Hippocampal formation (tissue), 2 donors: ENCODE measurements at regions not wholly inside any gene's neighbourhood (a gene's known extent, or its start where the extent isn't known, plus 50 kb on each side); places are given as distances from the start of the nearest gene placed in this dataset.
"Not testable (repeated sequence)": the region's sequence is repeated elsewhere in the genome, so short reads cannot be mapped to it uniquely, and the experiment has no call there.

Source experiments
- DNase-seq, 2 donors: peaks; one replicate each; lab custom pipeline; 2025; lab: John Stamatoyannopoulos, UW

DNA sequence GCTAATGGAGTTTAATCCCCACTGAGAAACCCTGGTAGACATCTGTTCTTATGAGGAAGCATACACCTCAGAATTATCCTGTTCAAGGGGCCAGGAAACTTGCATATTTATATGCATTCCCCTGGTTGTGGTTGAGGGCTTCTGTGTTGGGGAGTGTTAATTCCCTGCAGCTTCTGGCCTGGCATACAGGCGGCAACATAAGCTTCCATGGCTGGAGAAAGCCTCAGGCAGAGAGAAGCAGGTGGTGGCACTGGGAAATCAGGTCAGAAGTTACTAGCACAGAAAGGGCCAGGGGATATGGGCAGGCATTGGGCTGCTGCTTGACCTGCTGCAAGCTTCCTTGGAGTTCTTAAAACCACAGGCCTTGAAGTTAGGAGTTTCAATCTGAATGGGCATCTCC lies 166.1 kb upstream of the SEMA6A start:
- no peak for DNase-seq

DNA sequence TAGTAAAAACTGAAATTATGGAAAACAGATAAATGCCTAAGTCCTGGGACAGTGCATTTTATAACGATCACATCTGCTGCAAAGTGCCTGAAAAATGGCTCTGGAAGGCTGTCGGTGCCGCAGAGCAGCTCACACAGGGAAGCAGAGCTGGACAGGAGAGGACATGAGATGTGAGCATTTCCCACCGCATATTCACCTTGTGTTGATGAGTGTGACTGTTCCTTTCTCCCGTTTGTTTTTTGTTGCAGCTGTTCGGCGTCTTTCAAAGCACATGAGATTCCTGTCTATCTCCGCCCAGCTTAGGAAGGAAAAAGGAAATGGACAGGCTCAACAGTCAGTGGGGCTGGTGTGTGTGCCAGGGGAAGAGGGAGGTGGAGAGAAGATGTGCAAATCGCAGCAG lies 164.9 kb upstream of the SEMA6A start:
- no peak for DNase-seq

DNA sequence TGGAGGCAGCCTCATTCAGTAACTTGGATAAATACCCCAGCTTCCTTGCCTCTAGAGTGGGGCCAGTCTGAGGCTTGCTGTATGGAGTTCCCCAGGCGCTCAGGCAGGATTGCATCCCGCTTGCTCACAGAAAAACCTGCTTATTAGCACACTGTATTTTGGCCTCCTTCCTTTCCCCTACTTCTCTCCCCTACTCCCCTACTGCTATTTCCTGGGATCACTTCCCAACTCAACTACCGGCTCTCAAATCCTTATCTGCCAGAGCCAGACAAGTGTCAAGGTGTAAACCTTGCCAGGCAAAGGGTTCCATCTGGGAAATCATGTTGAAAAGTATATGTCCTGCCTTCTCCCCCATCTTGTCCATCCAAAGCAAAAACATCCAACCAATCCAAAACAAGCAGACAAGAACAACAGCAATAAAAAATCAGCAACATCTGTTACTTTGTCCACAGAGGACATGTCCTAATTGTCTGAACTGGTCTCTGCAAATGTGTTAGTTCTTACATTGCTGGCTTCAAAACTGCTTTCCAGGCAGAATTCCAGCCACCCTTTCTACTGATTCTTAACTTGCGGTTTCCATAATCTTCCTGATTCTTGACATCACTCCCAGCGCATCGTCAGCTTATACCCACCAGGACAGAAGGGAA lies 164.1 kb upstream of the SEMA6A start:
- DNase-seq, result no peak

DNA sequence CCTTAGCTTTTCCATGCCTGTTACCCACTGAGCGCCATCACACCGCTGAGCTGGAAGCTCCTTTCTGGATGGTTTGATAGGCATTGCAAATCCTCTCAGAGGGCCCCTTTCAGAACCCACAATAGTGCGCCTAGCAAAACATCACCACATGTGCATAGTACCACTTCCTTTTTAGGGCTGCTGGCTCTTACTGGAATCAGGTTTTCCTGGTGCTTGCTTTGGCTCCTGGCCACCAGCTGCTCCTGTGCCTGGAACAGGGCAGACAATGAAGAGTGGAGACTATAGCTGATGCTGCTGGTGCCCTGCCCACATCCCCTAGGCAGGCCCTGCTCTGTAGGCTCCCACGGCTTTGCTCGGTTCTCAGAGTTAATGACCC lies 163.6 kb upstream of the SEMA6A start:
- no peak for DNase-seq

DNA sequence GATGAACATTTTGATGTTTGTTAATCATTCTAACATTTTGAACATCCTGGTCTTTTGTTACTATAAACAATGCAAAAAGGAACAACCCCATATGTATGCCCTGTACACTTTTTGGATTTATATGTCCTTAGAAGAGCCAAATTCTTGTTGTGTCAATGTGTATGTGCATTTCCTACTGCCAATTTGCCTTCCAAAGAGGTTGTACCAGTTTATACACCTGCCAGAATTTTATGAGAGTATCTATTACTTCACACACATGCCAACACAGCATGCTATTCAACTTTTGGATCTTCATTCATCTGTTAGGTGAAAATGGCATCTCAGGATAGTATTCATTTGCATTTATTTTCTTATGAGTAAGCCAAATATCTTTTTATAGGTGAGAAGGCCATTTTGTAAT lies 162.0 kb upstream of the SEMA6A start:
- DNase-seq, result no peak

DNA sequence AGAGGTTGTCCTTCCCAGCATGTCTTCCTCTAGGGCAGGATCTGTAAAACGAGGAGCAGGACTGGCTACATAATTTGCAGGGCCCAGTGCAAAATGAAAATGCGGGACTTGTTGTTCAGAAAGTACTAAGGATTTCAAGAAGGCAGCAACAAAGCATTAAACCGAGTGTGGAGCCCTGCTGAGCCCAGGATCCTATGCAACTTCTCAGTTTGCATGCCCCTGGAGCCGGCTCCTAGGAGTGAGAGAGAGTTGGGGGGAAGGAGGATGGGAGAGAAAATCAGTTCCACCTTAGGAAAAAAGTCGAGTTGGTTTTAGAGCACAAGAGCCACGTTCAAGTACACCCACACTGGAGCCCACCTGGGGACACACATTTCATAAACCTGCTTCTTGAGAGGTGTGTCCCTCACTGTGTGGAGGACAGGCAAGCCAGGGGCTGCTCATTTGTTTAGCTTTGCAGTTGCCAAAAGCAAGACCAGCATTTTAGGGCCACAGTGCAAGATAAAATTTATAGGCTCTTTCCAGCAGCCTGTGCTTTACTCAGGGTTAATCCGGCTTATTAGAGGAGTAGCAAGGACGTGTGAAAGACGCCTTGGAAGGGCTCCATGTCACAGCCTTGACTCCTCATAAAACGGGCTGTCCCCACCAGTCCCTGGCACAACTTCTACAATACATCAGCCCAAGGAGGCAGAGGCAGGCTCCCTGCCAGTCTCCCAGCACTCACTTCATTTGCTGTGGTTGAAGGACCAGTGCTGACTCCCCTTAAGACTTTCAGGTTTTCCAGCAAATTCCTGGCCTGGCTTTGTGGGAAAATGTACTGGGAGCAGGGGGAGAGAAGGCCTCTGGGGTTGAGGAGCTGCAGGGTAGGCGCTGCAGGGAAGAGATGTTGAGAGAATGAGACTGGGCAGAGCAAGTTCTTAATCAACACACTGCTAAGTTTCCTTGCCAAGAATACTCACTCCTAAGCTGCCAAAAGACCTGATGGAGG lies 159.7 kb upstream of the SEMA6A start:
- DNase-seq, result peak in 1 of 2 donors; percentile 27

DNA sequence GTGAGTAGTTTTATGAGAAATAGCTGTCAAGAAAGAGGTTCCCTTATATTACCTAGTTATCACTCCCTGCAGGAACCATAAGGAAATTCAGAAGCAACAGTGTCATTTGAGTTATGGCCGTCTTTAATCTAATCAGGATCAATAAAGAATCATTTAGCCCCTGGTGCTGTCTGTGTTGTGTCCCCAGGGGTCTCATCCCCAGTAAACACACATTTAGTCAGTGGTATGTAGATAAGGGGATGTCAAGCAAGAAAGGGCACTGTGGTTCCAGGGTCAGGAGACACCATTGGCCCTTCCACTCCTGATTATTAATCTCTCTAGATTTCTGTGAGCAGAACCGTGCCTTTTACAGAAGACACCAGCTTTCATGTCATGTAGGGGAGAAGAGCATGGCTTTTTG lies 158.0 kb upstream of the SEMA6A start:
- DNase-seq, result no peak

DNA sequence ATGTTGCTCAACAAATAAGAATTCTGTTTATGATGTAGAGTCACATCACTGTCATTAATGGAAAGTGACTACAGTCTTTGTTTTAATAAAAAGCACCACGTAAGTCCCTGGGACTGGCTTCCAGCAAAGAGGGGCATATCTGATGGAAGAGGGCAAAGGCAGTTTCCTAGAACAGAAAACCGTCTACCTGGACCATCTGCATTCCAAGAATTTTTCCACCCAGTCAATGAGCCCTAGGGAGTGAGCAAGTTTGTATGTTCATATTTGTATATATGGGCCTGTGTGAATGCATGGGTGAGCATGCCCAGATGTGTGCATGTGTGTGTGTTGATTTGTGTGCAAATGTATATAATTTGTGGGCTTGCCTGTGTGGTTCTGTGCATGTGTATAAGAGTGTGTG lies 156.8 kb upstream of the SEMA6A start:
- no peak for DNase-seq

DNA sequence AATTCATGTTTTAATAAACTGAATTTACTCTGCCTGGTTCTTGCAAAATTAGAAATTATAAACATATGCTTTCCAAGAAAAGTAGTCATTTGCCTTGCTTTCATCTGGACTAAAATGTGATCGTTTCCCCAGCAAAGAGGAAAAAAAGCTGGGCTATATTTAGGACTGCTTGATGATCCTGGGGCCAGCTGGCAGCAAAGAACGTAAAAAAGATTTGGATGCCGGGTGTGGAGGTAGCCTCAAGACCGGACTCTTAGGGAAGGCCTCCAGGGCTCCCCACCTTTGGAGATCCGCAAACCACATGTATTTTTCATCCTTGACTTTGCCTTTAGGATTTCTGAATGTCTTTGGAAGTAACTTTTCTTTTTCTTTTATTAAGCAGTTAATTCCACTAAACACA lies 156.1 kb upstream of the SEMA6A start:
- no peak for DNase-seq

DNA sequence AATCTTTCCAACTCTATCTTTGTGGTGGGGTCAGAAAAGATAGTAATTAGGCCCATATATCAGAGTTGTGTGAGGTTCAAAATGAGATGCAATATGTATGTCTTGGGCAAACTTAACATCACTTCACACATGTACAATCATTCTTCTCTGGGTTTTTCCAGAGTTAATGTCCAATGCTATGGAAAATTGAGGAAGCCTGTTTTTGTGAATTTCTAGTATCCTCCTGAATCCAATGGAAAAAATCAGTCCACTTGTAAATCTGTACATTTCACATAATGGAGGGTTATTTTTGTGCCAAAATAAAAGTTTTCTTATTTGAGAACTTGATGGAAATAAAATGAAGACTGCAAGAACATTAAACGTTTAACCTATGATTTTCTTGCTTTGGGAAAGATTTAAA lies 155.6 kb upstream of the SEMA6A start:
- no peak for DNase-seq

DNA sequence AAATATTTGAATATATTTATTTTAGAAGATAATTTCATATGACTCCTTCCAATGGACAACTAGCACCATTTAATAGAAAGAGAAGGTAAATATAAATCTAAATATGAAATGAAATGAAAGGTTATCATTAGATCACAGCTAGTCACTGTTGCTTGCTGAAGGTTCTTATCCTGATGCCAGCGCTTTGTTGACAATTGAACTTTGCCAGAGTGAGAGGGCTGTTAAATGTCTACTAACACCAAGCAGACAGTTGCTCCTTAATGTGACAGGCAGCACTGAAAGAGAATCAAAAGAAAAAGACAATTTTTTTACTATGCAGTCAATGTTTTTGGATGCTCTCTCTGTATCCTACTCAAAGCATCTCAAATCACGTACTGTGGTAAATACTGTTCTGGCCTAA lies 152.6 kb upstream of the SEMA6A start:
- no peak for DNase-seq

DNA sequence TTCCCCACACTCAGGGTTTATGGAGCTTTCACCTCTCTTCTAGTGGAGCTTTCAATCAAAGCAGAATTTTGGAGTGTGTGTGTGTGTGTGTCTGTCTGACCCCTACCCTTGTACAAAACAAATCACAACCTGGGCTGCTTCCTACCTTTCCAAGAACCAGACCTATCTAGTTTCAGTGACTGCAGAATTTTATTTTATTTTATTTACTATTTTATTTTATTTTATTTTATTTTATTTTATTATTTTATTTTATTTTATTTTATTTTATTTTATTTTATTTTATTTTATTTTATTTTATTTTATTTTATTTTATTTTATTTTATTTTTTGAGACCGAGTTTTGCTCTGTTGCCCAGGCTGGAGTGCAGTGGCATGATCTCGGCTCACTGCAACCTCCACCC lies 151.6 kb upstream of the SEMA6A start:
- not testable (repeated sequence) for DNase-seq

DNA sequence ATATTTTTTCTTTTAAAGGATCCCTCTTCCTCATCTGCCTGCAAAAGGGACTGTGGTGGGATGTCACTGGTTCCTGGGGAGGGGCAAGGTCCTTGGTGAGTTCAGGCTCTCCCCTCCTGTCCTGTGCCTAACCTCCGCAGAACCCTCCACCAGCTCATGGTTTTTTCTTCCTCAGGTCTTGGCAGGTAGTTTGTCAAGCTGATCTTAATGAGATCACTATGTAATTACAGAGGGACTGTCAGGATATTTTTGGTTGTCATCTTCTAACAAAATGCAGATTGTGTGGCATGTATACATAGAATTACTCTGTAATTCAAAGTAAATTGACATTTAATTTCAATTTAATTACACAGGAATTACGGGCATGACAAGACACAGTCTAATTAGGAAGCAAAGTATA lies 150.3 kb upstream of the SEMA6A start:
- no peak for DNase-seq

DNA sequence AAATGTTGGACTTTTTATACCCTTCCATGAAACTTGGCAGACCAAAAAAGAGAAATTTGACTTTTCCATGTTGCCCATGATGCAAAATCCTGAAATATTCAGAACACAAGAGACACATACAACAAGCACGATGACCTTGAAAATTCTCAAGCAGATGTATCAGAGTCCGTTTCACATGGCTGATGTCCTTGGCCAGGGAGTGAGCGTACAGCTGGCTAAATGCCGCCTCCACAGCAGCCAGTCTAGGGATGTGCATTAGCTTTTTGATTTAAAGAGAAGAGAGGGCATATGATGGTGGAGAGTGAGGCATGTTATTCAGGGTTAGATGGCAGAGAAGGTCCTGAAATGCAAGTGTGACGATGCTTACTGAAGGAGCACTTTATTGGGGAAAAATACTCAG lies 148.0 kb upstream of the SEMA6A start:
- DNase-seq, result no peak

DNA sequence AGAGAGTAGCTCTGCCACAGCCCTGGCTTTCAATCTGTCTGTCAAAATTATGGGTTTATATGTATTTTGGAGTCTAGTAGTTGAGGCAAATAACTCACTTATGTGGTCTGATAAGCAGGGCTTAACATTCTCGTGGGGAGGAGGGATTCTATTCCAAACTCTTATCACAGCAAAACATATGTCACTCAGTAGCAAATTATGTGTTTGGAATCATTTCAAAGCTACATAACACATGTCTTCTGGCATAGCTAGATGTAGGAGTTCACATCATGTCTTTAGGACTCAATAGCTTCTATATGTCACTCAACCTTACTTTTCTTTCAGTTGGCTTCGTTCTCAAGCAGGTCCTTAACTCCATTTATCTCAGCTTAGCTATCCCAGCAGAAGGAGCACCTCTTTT lies 144.5 kb upstream of the SEMA6A start:
- no peak for DNase-seq

DNA sequence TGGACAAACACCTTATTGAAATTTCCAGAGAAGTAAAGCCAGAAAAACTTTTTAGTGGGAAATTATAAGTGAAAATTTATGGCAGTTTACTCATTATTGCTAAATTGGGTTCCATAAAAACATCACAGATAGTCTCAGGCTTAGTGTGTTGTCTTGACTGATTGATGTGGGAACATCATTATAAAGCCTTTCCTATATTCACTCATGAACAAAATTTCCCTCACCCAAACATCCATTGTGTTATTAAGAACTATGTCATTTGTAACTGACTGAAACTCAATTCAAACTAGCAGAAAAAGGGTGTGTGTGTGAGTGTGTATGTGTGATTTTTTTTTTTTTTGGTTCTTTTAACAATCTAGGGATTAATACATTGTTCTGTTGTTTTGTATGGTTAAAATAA lies 143.7 kb upstream of the SEMA6A start:
- no peak for DNase-seq

DNA sequence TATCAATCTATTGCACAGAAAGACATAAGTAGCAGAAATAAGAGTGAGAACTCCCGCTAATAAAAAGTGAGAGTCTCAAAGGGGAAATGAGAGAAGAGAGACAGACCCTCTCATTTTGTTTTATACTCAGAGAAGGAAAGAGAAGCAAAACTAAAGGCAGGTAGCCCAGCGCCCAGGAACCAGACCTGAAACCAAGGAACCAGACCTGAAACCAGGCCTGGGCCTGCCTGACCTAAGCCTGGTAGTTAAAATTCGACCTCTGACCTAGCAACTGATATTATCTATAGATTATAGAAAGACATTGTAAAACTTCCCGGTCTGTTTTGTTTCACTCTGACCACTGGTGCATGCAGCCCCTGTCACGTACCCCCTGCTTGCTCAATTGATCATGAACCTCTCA lies 134.5 kb upstream of the SEMA6A start:
- no peak for DNase-seq

DNA sequence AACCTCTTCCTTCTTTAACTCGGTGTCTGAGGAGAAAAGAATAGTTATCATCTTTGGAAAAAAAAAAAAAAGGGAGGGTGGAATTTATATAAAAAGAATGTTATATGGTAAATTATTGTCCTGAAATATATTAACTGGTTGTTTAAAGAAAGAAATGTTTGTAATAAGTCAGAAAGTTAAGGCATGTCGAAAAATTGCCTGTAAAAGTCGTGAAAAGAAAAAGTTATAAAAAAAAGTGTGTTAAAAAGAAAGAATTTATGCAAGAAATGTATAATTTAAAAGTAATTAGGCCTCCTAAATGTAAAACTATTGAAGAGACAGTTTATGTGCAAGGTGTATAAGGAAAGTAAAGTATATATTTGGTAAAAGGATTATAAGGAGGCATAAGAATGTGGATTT lies 130.5 kb upstream of the SEMA6A start:
- DNase-seq, result not testable (repeated sequence)

DNA sequence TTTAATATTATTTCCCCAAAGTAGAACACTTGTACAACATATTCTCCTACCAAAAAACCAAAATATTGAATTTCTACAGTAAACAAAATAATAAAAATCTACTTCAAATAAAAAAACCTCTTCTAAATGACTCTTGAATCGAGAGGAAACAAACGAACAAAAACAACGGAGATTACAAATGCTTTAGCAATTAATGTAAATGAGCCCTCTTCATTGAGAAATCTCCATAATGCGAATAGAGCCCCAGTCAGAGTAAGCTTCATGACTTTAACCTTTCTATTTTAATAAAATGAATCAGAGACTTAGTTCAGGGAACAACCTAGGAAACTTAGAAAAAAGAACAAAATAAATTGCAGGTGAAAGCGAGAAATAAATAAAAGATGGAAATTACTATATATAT lies 129.3 kb upstream of the SEMA6A start:
- DNase-seq, result no peak

DNA sequence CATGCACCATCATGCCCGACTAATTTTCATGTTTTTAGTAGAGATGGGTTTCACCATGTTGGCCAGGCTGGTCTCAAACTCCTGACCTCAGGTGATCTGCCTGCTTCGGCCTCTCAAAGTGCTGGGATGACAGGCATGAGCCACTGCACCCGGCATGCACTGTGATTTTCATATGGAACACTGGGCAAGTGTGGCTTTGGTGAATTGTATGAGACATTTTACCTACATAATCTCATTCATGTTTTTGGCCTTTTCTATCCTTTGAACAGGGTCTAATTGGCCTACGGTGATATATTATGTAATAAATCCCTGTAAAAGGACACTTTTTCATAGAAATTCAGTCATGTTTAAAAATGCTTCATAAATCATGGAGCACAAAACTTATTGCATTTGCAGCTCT lies 128.7 kb upstream of the SEMA6A start:
- DNase-seq, result no peak

DNA sequence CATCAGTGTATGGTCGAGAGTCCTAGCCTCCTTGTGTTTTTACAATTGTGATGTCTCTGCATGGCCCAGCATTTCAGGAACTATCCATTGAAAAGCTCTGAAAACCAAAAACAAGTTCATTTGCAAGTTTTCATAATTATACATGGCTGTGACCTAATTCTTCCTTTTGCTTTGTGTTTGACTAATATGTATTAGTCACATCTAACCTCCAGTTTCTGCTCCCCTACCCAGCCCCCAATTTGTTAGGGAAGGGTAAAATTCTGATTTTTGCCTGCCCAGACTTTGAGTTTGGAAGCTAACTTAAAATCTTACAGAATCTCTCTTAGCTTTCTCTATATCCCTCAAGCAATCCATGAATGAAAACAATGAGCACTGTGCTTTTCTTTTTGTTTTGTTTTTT lies 128.2 kb upstream of the SEMA6A start:
- no peak for DNase-seq

DNA sequence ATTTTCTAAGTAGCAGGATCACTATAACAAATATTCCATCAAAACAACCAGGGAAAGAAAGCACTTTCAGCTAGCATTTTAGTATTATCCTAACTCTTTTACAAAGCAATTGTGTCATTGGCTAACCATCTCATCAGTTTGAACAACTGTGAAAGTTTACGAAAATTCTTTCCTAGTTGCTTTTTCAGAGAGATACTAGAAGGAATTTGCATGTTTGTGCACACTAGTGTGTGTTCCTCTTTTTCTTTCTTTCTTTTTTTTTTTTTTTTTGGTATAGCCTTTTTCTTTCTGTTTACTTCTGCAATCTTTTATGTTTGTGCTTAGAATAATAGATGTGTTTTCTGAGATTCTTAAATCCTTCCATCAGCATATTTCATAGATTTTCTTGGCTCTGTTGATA lies 124.7 kb upstream of the SEMA6A start:
- no peak for DNase-seq

DNA sequence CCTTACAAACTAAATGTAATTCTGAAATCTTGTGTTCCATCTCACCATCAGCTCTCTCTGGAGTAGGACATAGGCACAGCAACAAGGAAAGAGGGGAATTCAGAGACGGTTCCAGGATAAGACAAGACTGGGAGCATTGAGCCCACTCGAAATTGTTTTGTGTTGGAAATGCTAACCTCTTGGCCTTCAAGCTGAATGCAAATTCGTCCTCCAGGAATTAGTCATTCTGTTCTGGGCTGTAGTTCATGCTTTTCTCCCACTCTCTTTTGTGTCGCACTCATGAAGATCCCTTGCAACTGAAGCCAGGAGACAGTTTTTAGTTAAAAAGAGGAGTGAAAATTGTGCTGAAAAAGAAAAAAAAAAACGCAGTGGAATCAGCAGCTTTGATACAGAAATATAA lies 121.7 kb upstream of the SEMA6A start:
- no peak for DNase-seq

DNA sequence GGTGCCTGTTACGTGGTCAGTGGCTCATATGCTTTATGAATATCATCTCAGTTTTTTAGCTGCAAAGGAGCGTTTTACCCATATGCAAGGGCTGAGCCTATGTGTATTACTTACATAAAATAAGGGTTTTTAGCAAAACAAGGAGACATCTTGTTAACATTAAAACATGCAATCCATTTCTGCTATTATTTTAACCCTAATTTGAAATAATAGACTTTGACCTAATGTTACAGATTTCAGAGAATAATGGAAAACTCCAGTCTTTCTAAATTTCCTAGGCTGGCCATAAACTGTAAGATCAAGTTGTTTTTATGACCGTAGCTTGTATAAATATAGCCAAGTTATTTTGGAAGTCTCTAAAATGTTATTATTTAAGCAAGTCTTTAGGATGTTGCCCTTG lies 121.1 kb upstream of the SEMA6A start:
- no peak for DNase-seq
